Left kidney (tissue), 1 donor: ENCODE measurements at regions not wholly inside any gene's neighbourhood (a gene's known extent, or its start where the extent isn't known, plus 50 kb on each side); places are given as distances from the start of the nearest gene placed in this dataset.

Experiments
- DNase-seq: peaks from one replicate; pipeline ENCODE4 v3.0.0-alpha.2; 2013

DNA sequence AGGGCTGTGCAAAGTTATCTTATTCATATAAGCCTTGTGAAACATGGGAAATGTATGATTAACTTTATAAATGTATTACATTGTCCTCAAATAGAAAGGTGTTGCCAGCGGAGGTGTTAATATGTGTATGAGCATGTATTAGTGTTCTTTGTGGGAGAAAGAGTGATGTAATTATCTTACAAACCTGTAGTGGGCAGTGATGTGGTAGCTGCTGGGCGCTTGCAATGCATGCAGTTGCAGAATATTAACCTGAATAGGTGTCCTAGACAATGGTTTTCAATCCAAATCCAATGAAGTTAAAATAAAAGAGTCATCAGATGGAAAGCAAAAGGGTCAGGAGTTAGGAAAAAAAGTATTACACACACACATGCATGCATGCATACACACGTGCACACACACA, 881.3 kb upstream of the CADM2 start:
- no peak for DNase-seq

- DNase-seq, result no peak
Observed at GRCh38 chr3:84082726-84083125, 876.1 kb upstream of the CADM2 start.

DNA sequence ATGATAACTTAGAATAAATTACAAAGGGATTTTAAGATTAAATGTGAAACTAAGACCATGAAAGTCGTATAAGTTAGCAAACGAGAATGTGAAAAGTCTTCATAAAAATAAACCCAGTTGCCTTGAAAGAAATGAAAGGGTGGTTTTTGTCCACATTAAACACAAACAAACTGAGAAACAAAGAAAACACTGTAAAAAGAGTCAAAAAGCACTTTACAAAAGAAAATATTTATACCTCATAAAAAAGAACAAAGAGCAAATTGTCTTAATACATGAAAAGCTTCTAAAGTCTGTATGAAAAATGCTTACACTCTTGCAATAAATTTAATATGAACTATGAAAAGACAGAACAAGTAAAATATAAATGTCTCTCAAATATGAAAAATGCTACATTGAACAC, 865.9 kb upstream of the CADM2 start:
- DNase-seq, result no peak

DNA sequence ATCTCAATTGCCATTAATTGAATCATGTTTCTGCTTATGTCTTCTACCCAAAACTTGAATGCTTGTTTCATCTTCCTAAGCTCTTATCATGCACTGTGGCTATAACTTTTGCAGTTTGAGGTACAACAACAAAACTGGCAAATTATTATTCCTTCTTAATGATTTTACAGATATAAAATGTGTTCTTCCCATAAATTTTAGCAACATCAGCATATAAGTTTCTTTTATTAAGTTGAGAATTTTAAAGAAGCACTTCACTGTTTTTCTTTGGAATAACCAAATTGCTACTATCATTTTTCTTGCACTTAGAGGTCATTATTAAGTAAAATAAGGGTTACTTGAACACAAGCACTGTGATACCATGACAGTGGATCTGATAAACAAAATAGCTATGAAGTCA, 862.6 kb upstream of the CADM2 start:
- no peak for DNase-seq

DNA sequence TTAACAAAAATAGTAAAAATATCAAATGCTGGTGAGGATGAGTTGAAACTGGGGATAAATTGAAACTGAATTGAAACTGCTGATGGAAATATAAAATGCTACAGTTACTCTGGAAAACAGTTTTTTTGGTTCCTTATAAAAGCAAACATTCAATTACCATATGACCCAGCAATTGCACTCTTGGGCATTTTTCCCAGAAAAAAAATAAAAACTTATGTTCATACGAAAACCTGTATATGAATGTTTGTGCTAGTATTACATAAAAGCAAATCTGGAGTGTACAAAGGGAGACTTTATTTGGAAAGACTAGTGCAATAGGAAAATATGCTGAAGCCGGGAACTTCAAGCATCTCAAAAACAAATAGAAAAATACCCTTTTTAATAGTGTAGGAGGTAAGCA, 857.9 kb upstream of the CADM2 start:
- DNase-seq, result no peak

DNA sequence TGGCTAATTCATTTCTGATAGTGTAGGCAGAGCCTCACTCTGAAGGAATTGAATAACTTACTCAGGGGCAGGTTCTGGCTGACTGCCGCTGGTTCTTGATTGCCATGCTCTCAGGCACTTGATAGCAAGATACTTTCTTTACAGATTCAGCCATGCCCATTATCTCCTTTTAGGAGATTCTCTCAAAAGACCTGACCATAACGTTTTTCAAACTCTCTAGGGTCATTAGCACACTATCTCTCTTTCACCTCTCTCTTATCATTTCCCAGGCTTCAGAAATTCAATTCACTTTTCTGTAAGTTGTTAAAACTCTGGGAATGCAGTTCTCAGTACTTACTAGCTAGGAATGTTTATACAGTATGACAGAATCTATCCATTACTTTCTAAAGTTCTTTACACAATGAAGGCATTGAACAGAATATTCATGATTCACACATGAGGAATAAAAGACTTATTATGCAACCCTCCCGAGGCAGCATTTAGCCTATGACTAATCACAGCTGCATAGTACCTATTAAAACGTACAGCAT, 850.3 kb upstream of the CADM2 start:
- DNase-seq, result no peak

DNA sequence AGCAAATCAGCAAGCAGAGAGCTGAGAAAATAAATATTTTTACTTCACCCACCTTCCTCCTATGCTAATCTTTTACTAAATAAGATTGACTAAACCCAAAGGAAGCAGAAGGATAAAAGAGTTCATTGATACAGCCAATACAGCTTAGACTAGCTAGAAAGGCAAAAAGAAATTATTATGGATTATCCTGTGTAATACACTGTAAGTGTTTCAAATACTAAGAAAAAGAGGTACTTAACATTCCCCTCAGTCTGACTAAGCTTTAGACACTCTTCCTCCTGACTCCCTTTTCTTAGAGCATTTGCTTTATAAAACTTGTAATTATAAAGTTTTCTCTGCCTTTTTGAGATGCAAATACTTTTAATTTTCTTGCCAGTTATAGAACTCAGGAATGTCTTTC, 848.9 kb upstream of the CADM2 start:
- no peak for DNase-seq

- no peak for DNase-seq
Observed at GRCh38 chr3:84110787-84111186, 848.0 kb upstream of the CADM2 start.

- no peak for DNase-seq
Observed at GRCh38 chr3:84125201-84125721, 833.5 kb upstream of the CADM2 start.

DNA sequence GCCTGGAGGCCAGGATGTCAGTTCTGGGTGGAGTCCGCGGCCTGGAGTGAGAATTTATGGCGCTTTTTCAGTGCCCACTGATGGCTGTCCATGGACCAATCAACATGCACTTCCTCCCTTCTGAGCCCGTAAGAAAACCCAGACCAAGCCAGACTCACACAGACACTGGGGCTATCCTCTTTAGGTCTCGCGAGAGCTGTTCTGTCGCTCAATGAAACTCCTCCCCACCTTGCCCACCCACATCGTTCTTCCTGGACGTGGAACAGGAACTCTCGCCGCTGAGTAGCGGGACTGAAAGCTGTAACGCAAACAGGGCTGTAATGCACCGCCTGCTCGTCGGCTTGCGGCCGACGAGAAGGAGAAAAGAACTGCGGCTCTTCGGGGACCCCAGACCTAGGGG, 833.0 kb upstream of the CADM2 start:
- DNase-seq, result no peak

DNA sequence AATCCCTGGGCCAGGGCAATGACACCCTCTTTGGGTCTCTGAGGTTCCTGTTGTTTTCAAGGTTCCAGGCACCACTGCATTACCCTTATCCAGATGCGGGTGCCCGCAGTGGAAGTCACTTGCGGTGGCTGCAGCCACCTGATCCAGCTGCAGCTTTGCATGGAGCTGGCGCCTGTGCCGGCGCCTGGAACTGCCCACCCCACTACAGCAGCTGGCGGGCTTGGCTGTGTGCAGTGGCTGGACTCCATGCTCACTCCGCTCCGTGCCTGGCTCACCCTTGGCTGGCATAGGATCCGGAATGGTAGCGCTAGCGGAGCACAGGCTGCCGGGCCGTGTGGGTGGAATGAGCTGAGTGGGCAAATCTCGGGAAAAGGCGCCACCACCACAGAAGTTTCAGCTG, 832.6 kb upstream of the CADM2 start:
- DNase-seq, result no peak

- no peak for DNase-seq
Observed at GRCh38 chr3:84128024-84128423, 830.8 kb upstream of the CADM2 start.

- no peak for DNase-seq
Observed at GRCh38 chr3:84136425-84136824, 822.4 kb upstream of the CADM2 start.

DNA sequence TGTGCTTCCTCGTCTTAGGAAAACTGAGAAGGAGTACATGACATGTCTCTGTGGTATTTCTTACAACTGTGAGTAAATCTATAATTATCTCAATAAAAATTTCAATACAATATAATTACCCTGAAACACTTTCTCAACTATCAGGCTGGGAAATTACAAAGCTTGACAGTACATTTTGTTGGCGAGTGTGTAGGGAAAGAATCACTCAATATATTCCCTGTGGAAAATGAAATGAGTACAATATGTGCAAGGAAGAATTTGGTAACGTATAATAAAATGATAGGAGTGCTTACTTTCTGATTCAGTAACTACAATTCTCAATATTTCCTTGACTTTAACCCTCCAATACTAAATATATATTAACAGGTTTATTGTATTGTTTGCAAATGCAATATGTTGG, 818.2 kb upstream of the CADM2 start:
- DNase-seq, result no peak

- no peak for DNase-seq
Observed at GRCh38 chr3:84141571-84141970, 817.2 kb upstream of the CADM2 start.

- DNase-seq, result no peak
Observed at GRCh38 chr3:84165328-84165727, 793.5 kb upstream of the CADM2 start.

GRCh38 chr3:84175449-84175848, 783.3 kb upstream of the CADM2 start:
- DNase-seq, result no peak

- no peak for DNase-seq
Observed at GRCh38 chr3:84184937-84185336, 773.9 kb upstream of the CADM2 start.

- DNase-seq, result no peak
Observed at GRCh38 chr3:84194029-84194428, 764.8 kb upstream of the CADM2 start.

- DNase-seq, result no peak
Observed at GRCh38 chr3:84209474-84209873, 749.3 kb upstream of the CADM2 start.

DNA sequence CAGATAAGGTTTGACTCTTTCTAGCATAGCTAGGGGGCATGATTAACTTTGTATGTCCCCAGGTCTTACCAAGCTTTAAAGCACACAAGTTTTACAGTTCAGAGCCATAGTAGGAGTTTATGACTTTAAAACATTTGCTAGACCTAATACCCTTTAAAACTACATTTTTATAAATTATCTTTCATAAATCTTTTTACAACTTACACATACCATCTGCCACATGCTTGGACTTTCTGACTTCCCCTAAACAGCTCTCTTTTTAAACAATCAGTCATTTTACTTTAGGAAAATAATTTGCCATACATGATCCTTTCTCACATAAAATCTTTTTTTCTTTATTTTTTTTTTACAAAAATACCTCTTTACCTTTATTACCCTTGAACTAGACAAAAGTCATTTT, 735.3 kb upstream of the CADM2 start:
- DNase-seq, result no peak

DNA sequence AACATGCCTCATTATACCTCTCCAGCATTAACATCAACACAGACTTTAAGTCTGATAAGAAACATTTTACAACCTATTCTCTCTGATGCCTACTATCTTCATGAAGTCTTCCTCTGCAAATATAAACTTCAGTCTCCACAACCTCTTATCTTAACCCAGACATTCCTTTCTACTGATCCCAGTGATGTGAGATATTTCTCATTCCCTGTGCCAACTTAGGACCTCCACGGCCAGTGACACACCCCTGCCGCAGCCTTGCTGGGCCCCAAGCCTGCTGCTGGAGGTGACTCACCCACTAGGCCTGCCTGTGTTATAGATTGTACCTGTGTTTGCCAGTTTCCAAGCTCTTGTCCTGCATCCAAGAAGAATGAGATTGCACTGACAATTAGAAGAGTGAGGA, 734.5 kb upstream of the CADM2 start:
- DNase-seq, result no peak

DNA sequence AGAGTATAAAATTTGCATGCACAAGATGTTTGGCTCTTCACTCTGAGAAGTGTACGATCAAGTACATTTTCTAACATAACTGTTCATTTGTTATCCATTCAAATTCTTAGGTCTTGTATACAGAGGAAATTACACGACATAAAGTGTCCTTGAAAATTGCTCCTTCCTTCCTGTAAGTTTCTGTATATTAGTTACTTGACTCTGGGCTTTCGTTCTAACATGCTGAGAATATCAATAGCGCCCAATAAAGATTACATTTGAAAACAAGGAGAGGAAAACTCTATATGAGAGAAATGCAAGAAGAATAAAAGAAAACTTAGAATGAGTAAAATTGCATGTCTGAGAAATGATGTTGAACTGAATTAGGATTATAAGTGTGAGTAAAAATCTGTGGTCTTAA, 722.5 kb upstream of the CADM2 start:
- DNase-seq, result no peak

DNA sequence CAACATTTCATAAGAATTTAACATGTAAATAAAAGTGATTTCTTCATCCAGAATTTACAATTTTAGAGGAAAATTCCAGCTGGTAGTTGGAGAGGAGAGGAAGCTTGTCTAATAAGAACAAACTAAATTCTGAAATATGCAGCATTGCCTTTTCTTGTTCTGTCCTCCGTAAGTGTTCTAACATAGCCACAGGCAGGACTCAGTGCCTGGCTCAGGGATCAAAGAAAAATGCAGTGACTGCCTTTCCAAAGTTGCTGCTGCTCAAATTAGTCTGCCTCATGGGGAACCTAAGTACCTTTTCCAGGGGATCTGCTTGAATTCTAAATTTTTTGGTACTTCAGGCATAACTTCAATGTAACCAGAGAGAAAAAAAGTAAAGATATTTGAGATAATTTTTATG, 713.0 kb upstream of the CADM2 start:
- DNase-seq, result no peak

DNA sequence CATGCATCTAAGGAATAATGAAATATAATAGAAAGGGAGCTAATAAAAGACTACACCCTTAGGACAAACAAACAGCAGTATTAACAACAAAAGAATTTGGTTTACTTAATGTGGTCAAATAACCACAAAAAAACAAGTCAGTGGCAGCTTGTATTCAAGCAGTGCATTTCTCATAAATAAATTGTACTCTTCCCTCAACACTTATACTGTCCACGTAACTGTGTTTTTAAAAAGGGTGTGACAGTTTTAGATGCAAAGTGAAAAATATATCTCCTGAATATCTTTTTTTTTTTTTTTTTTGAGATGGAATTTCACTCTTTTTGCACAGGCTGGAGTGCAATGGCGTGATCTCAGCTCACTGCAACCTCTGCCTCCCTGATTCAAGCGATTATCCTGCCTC, 698.2 kb upstream of the CADM2 start:
- no peak for DNase-seq
